Prostate gland (tissue), 2 donors: ENCODE measurements at regions not wholly inside any gene's neighbourhood (a gene's known extent, or its start where the extent isn't known, plus 50 kb on each side); places are given as distances from the start of the nearest gene placed in this dataset.

Source experiments
- POLR2A ChIP-seq: fragments of 450-650 bp; IDR thresholded peaks from one replicate; pipeline ENCODE4 v1.6.1; 2016; ENCODE audit warnings: antibody characterized with exemption, mild to moderate bottlenecking
- POLR2AphosphoS5 ChIP-seq: sonication (generic); formaldehyde crosslinking; IDR thresholded peaks from one replicate; pipeline ENCODE4 v1.6.1; 2017; ENCODE audit warnings: antibody characterized with exemption
- TF ChIP-seq, protein P1 (sequence below), 4 experiments: fragments of 200-600 bp in 2 of 4; fragments of 450-650 bp in 2 of 4; sonication (generic) in 2 of 4; IDR thresholded peaks; 1 replicate in 3 of 4; 2 replicates in 1 of 4; pipeline ENCODE4 v1.5.1; 2016 to 2019; ENCODE audit warnings: antibody characterized with exemption in 4 of 4, mild to moderate bottlenecking in 2 of 4, moderate library complexity in 2 of 4

DNA sequence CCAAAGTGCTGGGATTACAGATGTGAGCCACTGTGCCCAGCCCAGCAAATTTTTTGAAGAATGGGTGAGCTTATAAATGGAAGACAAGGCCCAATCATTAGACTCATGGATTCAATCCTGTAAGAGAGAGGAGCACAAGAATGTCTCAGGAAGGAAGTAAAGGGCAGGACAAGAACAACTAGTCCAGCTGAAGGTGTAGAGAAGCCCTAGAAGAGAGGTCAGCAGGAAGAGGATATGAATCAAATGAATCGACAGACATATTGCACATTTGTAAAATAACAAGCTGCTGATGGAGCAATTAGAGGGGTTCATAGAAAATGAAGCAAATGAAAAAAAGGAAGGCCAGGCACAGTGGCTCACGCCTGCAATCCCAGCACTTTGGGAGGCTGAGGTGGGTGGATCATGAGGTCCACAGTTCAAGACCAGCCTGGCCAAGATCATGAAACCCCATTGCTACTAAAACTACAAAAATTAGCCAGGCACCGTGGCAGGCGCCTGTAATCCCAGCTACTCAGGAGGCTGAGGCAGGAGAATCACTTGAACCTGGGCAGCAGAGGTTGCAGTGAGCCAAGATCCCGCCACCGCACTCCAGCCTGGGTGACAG lies 74.9 kb downstream of the MIS18A start:
- TF ChIP-seq, protein P1, sequence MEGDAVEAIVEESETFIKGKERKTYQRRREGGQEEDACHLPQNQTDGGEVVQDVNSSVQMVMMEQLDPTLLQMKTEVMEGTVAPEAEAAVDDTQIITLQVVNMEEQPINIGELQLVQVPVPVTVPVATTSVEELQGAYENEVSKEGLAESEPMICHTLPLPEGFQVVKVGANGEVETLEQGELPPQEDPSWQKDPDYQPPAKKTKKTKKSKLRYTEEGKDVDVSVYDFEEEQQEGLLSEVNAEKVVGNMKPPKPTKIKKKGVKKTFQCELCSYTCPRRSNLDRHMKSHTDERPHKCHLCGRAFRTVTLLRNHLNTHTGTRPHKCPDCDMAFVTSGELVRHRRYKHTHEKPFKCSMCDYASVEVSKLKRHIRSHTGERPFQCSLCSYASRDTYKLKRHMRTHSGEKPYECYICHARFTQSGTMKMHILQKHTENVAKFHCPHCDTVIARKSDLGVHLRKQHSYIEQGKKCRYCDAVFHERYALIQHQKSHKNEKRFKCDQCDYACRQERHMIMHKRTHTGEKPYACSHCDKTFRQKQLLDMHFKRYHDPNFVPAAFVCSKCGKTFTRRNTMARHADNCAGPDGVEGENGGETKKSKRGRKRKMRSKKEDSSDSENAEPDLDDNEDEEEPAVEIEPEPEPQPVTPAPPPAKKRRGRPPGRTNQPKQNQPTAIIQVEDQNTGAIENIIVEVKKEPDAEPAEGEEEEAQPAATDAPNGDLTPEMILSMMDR (IDR thresholded peaks at IDR 0.05) = no peak
- TF ChIP-seq POLR2AphosphoS5 = no peak
- TF ChIP-seq POLR2A = no peak
